Natural killer cell (primary cell): ENCODE measurements at regions not wholly inside any gene's neighbourhood (a gene's known extent, or its start where the extent isn't known, plus 50 kb on each side); places are given as distances from the start of the nearest gene placed in this dataset.

Experiments
- ATAC-seq, 3 donors: fragments of 150-1000 bp in 2 of 3; fragments of 200-7000 bp in 1 of 3; cut with Tn5 transposase; 1 replicate in 1 of 3; 2 replicates in 2 of 3; pipeline ENCODE4 v1.10.0; 2021; ENCODE audit warnings: mild to moderate bottlenecking in 2 of 3, moderate library complexity in 2 of 3
- DNase-seq, 2 donors: peaks; one replicate each; pipeline versions ENCODE4 v3.0.0 to v3.0.0-alpha.2; 2013 to 2021; ENCODE audit warnings: mixed read lengths in 1 of 2
- H3K27ac ChIP-seq: one replicate; pipeline ENCODE4 v1.5.1; 2013; ENCODE audit warnings: mild to moderate bottlenecking, low read length
- H3K27me3 ChIP-seq: one replicate; pipeline ENCODE4 v1.6.1; 2013; ENCODE audit warnings: low read length; ENCODE audit not compliant: control insufficient read depth, insufficient read depth
- H3K36me3 ChIP-seq: one replicate; pipeline ENCODE4 v1.6.1; 2013; ENCODE audit warnings: low read length; ENCODE audit not compliant: control insufficient read depth, insufficient read depth
- H3K4me1 ChIP-seq: one replicate; pipeline ENCODE4 v1.6.1; 2013; ENCODE audit warnings: low read length; ENCODE audit not compliant: control insufficient read depth, insufficient read depth
- H3K4me3 ChIP-seq: one replicate; pipeline ENCODE4 v1.5.1; 2013; ENCODE audit warnings: low read length
- H3K9me3 ChIP-seq: one replicate; pipeline ENCODE4 v1.6.1; 2013; ENCODE audit warnings: low read length; ENCODE audit not compliant: control insufficient read depth, insufficient read depth
- H3K27ac Mint-ChIP-seq, 2 donors: one replicate each; pipeline ENCODE4 v1.8.0; 2022; ENCODE audit warnings: mild to moderate bottlenecking in 2 of 2, mixed read lengths in 2 of 2, moderate library complexity in 1 of 2
- H3K27me3 Mint-ChIP-seq, 2 donors: one replicate each; pipeline ENCODE4 v1.8.0; 2022; ENCODE audit warnings: low read depth in 2 of 2, mixed read lengths in 2 of 2
- H3K36me3 Mint-ChIP-seq: one replicate; pipeline ENCODE4 v1.8.0; 2022; ENCODE audit warnings: mixed read lengths
- H3K4me1 Mint-ChIP-seq, 2 donors: one replicate each; pipeline ENCODE4 v1.8.0; 2022; ENCODE audit warnings: mixed read lengths in 2 of 2
- H3K4me3 Mint-ChIP-seq: one replicate; pipeline ENCODE4 v1.8.0; 2022; ENCODE audit warnings: mild to moderate bottlenecking, moderate library complexity, mixed read lengths
- H3K9me3 Mint-ChIP-seq, 2 donors: one replicate each; pipeline ENCODE4 v1.8.0; 2022; ENCODE audit warnings: mixed read lengths in 2 of 2
- WGBS: methylation state at CpG from one replicate; pipeline ENCODE4 v1.1.7; 2013; ENCODE audit warnings: missing lambda C conversion rate; ENCODE audit not compliant: insufficient coverage; 5-methylcytosine and 5-hydroxymethylcytosine counted together
- intact Hi-C: fragments of 100-400 bp; cut with micrococcal nuclease; formaldehyde crosslinking; loops from one replicate; pipeline ENCODE4 v1.14.2; 2022
- TF ChIP-seq, protein P1 (sequence below): fragments of 200-600 bp; IDR thresholded peaks from one replicate; pipeline ENCODE4 v1.8.0; 2022; ENCODE audit warnings: antibody characterized with exemption

GRCh38 chr2:45209875-45210274 lies 200.6 kb upstream of the SIX2 start:
- Histone ChIP-seq H3K36me3 (no peaks in the 10 kb centered on the region), H3K9me3 (no peaks in the 10 kb centered on the region), H3K4me1 (no peaks in the 10 kb centered on the region), H3K4me3 (no peak overlapping the region), H3K27me3 (no peaks in the 10 kb centered on the region), H3K27ac (no peak overlapping the region)
- H3K9me3 Mint-ChIP-seq: no peaks in the 10 kb centered on the region
- 92% methylated on average over 1 of the region's 1 CpG for WGBS
- DNase-seq (no peak), ATAC-seq (no peak)
- H3K4me3 Mint-ChIP-seq: no peak overlapping the region
- peaks cover 9 to 21% of the 10 kb centered on the region in 2 donors for H3K27me3 Mint-ChIP-seq
- no peak overlapping the region for H3K27ac Mint-ChIP-seq
- TF ChIP-seq, protein P1, sequence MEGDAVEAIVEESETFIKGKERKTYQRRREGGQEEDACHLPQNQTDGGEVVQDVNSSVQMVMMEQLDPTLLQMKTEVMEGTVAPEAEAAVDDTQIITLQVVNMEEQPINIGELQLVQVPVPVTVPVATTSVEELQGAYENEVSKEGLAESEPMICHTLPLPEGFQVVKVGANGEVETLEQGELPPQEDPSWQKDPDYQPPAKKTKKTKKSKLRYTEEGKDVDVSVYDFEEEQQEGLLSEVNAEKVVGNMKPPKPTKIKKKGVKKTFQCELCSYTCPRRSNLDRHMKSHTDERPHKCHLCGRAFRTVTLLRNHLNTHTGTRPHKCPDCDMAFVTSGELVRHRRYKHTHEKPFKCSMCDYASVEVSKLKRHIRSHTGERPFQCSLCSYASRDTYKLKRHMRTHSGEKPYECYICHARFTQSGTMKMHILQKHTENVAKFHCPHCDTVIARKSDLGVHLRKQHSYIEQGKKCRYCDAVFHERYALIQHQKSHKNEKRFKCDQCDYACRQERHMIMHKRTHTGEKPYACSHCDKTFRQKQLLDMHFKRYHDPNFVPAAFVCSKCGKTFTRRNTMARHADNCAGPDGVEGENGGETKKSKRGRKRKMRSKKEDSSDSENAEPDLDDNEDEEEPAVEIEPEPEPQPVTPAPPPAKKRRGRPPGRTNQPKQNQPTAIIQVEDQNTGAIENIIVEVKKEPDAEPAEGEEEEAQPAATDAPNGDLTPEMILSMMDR: no peak
- H3K4me1 Mint-ChIP-seq: no peaks in the 10 kb centered on the region
- intact Hi-C loops: no loop called here
- H3K36me3 Mint-ChIP-seq: no peaks in the 10 kb centered on the region

- Histone ChIP-seq H3K4me3 (no peak overlapping the region), H3K27me3 (no peaks in the 10 kb centered on the region), H3K4me1 (no peaks in the 10 kb centered on the region), H3K36me3 (no peaks in the 10 kb centered on the region), H3K27ac (no peak overlapping the region), H3K9me3 (no peaks in the 10 kb centered on the region)
- no peak for ATAC-seq
- Mint-ChIP-seq H3K4me1 (no peaks in the 10 kb centered on the region), H3K4me3 (no peak overlapping the region), H3K27ac (no peak overlapping the region), H3K27me3 (peaks cover 5 to 17% of the 10 kb centered on the region in 2 donors), H3K9me3 (no peaks in the 10 kb centered on the region), H3K36me3 (no peaks in the 10 kb centered on the region)
- TF ChIP-seq, protein P1: no peak
- WGBS: 86% methylated on average over 4 of the region's 5 CpGs
- no peak for DNase-seq
- intact Hi-C loops: no loop called here
These were observed 200.1 kb upstream of the SIX2 start for GRCh38 chr2:45209302-45209701.

- H3K27ac ChIP-seq: no peak overlapping the region
- Mint-ChIP-seq H3K27ac (no peak overlapping the region), H3K4me3 (no peak overlapping the region), H3K27me3 (peaks cover 2 to 16% of the 10 kb centered on the region in 2 donors), H3K9me3 (no peaks in the 10 kb centered on the region), H3K36me3 (no peaks in the 10 kb centered on the region), H3K4me1 (no peaks in the 10 kb centered on the region)
- H3K36me3 ChIP-seq: no peaks in the 10 kb centered on the region
- no peaks in the 10 kb centered on the region for H3K9me3 ChIP-seq
- no peak overlapping the region for H3K4me3 ChIP-seq
- DNase-seq: no peak
- ATAC-seq: no peak
- peaks cover 2% of the 10 kb centered on the region for H3K27me3 ChIP-seq
- 25% methylated on average over 3 of the region's 4 CpGs for WGBS
- intact Hi-C loops: no loop called here
- TF ChIP-seq, protein P1: no peak
- no peaks in the 10 kb centered on the region for H3K4me1 ChIP-seq
These were observed 197.8 kb upstream of the SIX2 start for GRCh38 chr2:45207101-45207500.

DNA sequence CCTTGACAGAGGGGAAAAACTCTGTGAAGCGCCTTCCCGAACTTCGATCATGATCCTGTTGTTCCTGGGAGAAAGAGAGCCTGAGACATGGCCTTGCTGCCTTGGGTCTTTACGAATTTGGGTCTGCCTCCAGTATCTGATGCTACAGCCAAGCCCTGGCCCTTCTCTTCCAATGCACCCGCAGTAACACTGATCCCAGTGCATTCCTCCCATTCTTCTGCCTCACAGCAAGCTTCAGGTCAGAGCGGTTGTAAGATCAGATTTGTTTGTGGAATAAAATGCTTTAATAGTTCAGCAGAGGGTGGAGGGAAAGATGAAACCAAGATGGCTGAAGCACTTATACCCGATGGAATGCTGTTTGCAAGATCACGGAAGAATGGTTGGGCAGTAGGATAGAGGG lies 196.7 kb upstream of the SIX2 start:
- H3K27ac Mint-ChIP-seq: no peak overlapping the region
- H3K4me1 Mint-ChIP-seq: no peaks in the 10 kb centered on the region
- H3K27me3 ChIP-seq: peaks cover 2% of the 10 kb centered on the region
- TF ChIP-seq, protein P1: no peak
- no peaks in the 10 kb centered on the region for H3K36me3 Mint-ChIP-seq
- intact Hi-C loops: no loop called here
- WGBS: 91% methylated on average over 8 of the region's 8 CpGs
- H3K4me3 ChIP-seq: no peak overlapping the region
- no peak overlapping the region for H3K4me3 Mint-ChIP-seq
- H3K9me3 ChIP-seq: no peaks in the 10 kb centered on the region
- DNase-seq (no peak), ATAC-seq (no peak)
- peaks cover 2 to 26% of the 10 kb centered on the region in 2 donors for H3K27me3 Mint-ChIP-seq
- no peaks in the 10 kb centered on the region for H3K9me3 Mint-ChIP-seq
- no peak overlapping the region for H3K27ac ChIP-seq
- no peaks in the 10 kb centered on the region for H3K4me1 ChIP-seq
- H3K36me3 ChIP-seq: no peaks in the 10 kb centered on the region
